MCF 10A (cell line): ENCODE measurements at regions not wholly inside any gene's neighbourhood (a gene's known extent, or its start where the extent isn't known, plus 50 kb on each side); places are given as distances from the start of the nearest gene placed in this dataset.

ENCODE experiments used
- BruUV-seq: library from RNA; stranded (reverse); fragments of 400-500 nt; replicated peaks from 2 replicates; lab custom pipeline; 2021; lab: Mats Ljungman, UMichigan
- CTCF ChIA-PET: fragments of 300-600 bp; sonication (Branson Sonifier 250); formaldehyde crosslinking; extraction: SDS; loops from one replicate; lab custom pipeline; 2021; ENCODE audit warnings: antibody characterized with exemption, inconsistent platforms; lab: Yijun Ruan, JAX
- POLR2A ChIA-PET: fragments of 300-600, 350-650 bp; sonication (Branson Sonifier 250); formaldehyde crosslinking; extraction: SDS; loops from one replicate; lab custom pipeline; 2020; ENCODE audit warnings: antibody characterized with exemption, inconsistent platforms; lab: Yijun Ruan, JAX
- DNase-seq: peaks from one replicate; pipeline ENCODE4 v3.0.0-alpha.2; 2018; ENCODE audit not compliant: unreplicated experiment
- H3K27ac Mint-ChIP-seq: one replicate; pipeline ENCODE4 v1.8.0; 2022; ENCODE audit warnings: mild to moderate bottlenecking, low read depth, mixed read lengths; ENCODE audit not compliant: unreplicated experiment
- H3K27me3 Mint-ChIP-seq: one replicate; pipeline ENCODE4 v1.8.0; 2022; ENCODE audit warnings: mixed read lengths; ENCODE audit not compliant: insufficient read depth, unreplicated experiment
- H3K36me3 Mint-ChIP-seq: one replicate; pipeline ENCODE4 v1.8.0; 2022; ENCODE audit warnings: mild to moderate bottlenecking, moderate library complexity, mixed read lengths; ENCODE audit not compliant: insufficient read depth, unreplicated experiment
- H3K4me1 Mint-ChIP-seq: one replicate; pipeline ENCODE4 v1.8.0; 2022; ENCODE audit warnings: mixed read lengths; ENCODE audit not compliant: insufficient read depth, unreplicated experiment
- H3K4me3 Mint-ChIP-seq: one replicate; pipeline ENCODE4 v1.8.0; 2022; ENCODE audit warnings: mild to moderate bottlenecking, moderate library complexity, mixed read lengths; ENCODE audit not compliant: unreplicated experiment
- H3K9me3 Mint-ChIP-seq: one replicate; pipeline ENCODE4 v1.8.0; 2022; ENCODE audit warnings: mixed read lengths; ENCODE audit not compliant: unreplicated experiment
- intact Hi-C: fragments of 100-400 bp; cut with micrococcal nuclease; formaldehyde crosslinking; loops from 2 replicates; pipeline ENCODE4 v1.14.1; 2022
- TF ChIP-seq, protein P1 (sequence below): fragments of 200-600 bp; IDR thresholded peaks from one replicate; pipeline ENCODE4 v1.8.0; 2022; ENCODE audit warnings: antibody characterized with exemption, mild to moderate bottlenecking; ENCODE audit not compliant: unreplicated experiment

DNA sequence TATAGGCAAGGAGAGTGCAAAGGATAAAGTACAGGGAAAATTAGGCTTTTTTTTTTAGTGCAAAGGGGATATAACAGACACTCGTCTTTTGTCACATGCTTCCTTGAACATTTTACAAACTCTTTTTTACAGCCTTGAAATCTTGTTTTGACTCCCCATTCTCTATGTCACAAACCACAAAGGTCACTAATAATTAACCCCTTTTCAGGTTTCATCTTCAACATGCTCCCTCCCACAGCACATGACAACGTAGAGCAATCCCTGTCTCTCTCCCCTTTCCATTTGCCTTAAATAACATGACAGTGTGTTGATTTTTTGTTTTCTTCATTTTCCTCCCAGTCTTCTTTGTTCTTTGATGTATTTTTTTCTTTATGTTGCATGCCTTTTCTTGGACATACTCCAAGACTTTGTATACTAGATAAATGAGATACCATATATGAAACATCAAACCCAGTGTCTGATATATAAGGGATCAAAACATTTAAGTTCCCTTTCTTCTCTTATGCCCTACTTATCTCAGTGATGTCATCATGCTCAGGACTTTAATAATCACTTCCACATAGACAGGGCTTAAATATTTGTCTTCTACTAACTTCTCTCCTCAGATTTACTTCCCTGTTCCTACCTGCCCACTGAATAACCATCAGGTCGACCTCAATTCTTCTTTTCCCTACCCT, 378.7 kb upstream of the HSF2 start:
- ChIA-PET CTCF (interaction anchor here (1.2 kb wide), 1 partner anchor 164 kb away, joined by 3 read pairs; no protein-coding TSS in a partner anchor), POLR2A (no interaction called here)
- no TSS peak for BruUV-seq
- H3K4me3 Mint-ChIP-seq: no peak overlapping the region
- H3K27ac Mint-ChIP-seq: no peak overlapping the region
- DNase-seq: no peak
- TF ChIP-seq, protein P1, sequence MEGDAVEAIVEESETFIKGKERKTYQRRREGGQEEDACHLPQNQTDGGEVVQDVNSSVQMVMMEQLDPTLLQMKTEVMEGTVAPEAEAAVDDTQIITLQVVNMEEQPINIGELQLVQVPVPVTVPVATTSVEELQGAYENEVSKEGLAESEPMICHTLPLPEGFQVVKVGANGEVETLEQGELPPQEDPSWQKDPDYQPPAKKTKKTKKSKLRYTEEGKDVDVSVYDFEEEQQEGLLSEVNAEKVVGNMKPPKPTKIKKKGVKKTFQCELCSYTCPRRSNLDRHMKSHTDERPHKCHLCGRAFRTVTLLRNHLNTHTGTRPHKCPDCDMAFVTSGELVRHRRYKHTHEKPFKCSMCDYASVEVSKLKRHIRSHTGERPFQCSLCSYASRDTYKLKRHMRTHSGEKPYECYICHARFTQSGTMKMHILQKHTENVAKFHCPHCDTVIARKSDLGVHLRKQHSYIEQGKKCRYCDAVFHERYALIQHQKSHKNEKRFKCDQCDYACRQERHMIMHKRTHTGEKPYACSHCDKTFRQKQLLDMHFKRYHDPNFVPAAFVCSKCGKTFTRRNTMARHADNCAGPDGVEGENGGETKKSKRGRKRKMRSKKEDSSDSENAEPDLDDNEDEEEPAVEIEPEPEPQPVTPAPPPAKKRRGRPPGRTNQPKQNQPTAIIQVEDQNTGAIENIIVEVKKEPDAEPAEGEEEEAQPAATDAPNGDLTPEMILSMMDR: no peak
- H3K9me3 Mint-ChIP-seq: no peaks in the 10 kb centered on the region
- H3K4me1 Mint-ChIP-seq: no peaks in the 10 kb centered on the region
- H3K36me3 Mint-ChIP-seq: no peaks in the 10 kb centered on the region
- H3K27me3 Mint-ChIP-seq: no peaks in the 10 kb centered on the region
- intact Hi-C loops: no loop called here

DNA sequence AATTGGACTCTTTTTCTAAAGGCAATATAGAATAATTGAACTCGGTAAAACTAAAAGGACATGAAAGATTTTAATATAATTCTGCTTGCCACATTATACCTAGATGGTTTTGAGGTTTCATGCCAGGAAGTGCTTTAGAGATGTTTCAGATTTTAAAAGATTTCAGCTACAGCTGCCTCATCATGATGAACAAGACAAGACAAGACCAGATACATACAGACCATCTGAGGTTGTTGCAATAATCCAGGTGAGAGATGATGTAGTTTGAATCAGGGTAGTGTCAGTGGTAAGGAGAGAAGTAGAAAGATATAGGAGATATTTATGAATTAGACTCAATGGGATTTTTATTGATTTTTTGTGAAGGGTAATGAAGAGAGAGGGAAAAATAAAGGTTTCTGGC, 374.3 kb upstream of the HSF2 start:
- no peak overlapping the region for H3K4me3 Mint-ChIP-seq
- intact Hi-C loops: no loop called here
- ChIA-PET POLR2A (interaction anchor here (0.6 kb wide), 1 partner anchor 455 kb away, joined by 3 read pairs; no protein-coding TSS in a partner anchor), CTCF (interaction anchor here (0.6 kb wide), 1 partner anchor 595 kb away, joined by 3 read pairs; no protein-coding TSS in a partner anchor)
- TF ChIP-seq, protein P1: no peak
- H3K4me1 Mint-ChIP-seq: peaks cover 12% of the 10 kb centered on the region
- no peaks in the 10 kb centered on the region for H3K36me3 Mint-ChIP-seq
- DNase-seq: no peak
- no peaks in the 10 kb centered on the region for H3K9me3 Mint-ChIP-seq
- no peak overlapping the region for H3K27ac Mint-ChIP-seq
- BruUV-seq: no TSS peak
- H3K27me3 Mint-ChIP-seq: no peaks in the 10 kb centered on the region

DNA sequence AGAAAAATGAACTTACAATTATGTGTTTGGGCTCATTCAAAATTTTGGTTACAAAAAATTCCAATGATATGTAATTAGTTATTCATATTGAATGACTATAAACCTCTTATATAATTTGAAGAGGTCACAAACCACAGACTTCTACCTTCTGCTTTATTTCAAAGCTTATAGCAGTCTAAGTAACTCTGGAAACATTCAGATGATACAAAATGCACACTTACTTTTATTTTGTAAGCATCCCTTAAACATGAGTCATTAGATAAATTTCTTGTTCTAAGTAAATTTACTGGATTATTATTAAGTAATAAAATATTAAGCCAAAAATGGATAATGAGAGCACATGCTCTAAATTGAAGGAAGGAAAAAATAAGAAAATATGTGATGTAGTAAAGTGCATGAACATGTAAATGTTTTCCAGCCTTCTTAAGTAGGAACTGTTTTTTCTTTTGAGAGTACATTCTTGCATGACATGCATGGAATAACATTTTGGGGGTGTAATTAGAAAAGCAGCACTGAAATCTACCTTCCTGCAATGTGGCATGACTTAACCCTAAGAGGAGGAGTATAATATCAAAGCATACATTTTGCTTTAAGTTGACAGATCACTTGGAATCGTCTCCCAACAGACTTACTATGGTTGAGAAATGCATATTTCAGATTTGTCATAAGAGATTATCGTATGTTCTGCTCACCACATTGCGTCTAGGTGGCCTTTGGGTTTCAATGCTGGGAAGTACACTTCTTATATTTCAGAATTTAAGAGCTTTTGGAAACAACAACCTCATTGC, 372.7 kb upstream of the HSF2 start:
- ChIA-PET POLR2A (no interaction called here), CTCF (no interaction called here)
- no peaks in the 10 kb centered on the region for H3K9me3 Mint-ChIP-seq
- no peaks in the 10 kb centered on the region for H3K36me3 Mint-ChIP-seq
- TF ChIP-seq, protein P1: no peak
- no peak overlapping the region for H3K4me3 Mint-ChIP-seq
- intact Hi-C loops: no loop called here
- DNase-seq: no peak
- H3K4me1 Mint-ChIP-seq: peaks cover 12% of the 10 kb centered on the region
- no peaks in the 10 kb centered on the region for H3K27me3 Mint-ChIP-seq
- no peak overlapping the region for H3K27ac Mint-ChIP-seq
- no TSS peak for BruUV-seq

DNA sequence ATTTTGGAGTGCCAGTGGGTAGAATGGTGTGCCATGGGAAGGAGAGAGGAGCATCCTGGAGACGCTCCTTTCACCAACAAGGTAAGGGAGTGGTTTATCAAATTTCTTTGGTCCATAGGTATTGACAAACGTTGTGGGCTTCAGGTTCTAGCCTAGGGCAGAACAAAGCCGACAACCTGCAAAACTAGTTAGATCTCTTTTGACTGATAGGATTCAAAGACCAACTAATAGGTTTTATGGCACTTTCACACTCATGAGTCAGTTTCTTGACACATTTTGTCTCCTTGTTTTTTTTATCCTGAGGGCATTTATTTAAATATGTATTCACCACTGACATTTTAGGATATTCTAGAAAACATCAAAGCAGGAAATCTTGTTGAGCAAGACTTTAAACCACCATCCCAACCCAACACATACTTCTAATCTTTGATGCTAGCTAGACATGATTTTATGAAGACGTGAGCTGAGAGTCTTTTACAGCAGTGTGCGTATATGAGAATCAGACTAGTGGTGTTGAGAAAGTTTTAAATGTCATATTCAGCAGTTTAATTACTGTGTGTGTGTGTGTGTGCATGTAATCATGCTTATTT, 370.4 kb upstream of the HSF2 start:
- TF ChIP-seq, protein P1: no peak
- intact Hi-C loops: no loop called here
- ChIA-PET CTCF (interaction anchor here (1.1 kb wide), 1 partner anchor 599 kb away, joined by 4 read pairs; no protein-coding TSS in a partner anchor), POLR2A (interaction anchor here (0.7 to 1.3 kb wide), 2 partner anchors 11 to 402 kb away, joined by 3 to 4 read pairs; no protein-coding TSS in a partner anchor)
- no peaks in the 10 kb centered on the region for H3K36me3 Mint-ChIP-seq
- no peaks in the 10 kb centered on the region for H3K9me3 Mint-ChIP-seq
- no peak overlapping the region for H3K4me3 Mint-ChIP-seq
- no peaks in the 10 kb centered on the region for H3K27me3 Mint-ChIP-seq
- peak; percentile 31 for DNase-seq
- no TSS peak for BruUV-seq
- no peak overlapping the region for H3K27ac Mint-ChIP-seq
- H3K4me1 Mint-ChIP-seq: peaks cover 17% of the 10 kb centered on the region
